ENCODE measurements at regions not wholly inside any gene's neighbourhood (a gene's known extent, or its start where the extent isn't known, plus 50 kb on each side); places are given as distances from the start of the nearest gene placed in this dataset.

DNA sequence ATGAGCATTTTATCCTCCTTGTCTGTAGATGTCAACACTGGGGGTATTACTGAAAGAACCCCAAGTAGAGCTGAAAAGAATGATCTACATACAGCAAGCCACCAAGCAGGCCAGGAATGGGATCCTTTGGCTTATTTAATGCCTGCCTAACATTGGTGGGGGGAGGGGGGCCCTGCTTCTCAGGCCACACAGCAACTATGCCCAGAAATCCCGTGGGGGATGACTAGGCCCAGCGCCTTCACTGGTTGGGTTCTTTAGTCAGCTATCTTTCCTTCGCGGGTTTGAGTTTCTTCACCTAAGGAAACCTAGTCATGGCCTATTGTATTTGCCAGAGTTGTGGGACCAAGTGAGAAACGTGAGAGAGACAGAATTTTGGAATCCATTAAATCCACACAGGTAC, 80.5 kb downstream of the CCNA1 start:
- Mint-ChIP-seq H3K4me1 (ENCODE audit: low read depth, unreplicated experiment) (no peaks in the 10 kb centered on the region), H3K27me3 (ENCODE audit: insufficient read depth, unreplicated experiment) (peaks cover 6% of the 10 kb centered on the region), H3K4me3 (ENCODE audit: unreplicated experiment) (no peak overlapping the region), H3K9me3 (ENCODE audit: unreplicated experiment) (no peaks in the 10 kb centered on the region), H3K27ac (ENCODE audit: unreplicated experiment) (no peak overlapping the region), H3K36me3 (ENCODE audit: insufficient read depth, unreplicated experiment) (no peaks in the 10 kb centered on the region)
- intact Hi-C loops (cut with micrococcal nuclease; ENCODE audit: unreplicated experiment) = no loop called here
- no peak for DNase-seq
- ChIA-PET POLR2A (no interaction called here), CTCF (interaction anchor here (0.8 kb wide), 1 partner anchor 14 kb away, joined by 3 read pairs; no protein-coding TSS in a partner anchor)
- TF ChIP-seq CTCF (IDR thresholded peaks at IDR 0.05; ENCODE audit: insufficient read depth in 1 of 2, low read depth in 1 of 2, low read length in 1 of 2, severe bottlenecking in 1 of 2, unreplicated experiment in 1 of 2) = no peak
- H3K4me1 ChIP-seq = no peaks in the 10 kb centered on the region
- no peaks in the 10 kb centered on the region for H3K9me3 ChIP-seq
- H3K4me3 ChIP-seq (ENCODE audit: low read depth, low read length) = no peak overlapping the region
- BruUV-seq (replicated peaks) = no TSS peak
- no peaks in the 10 kb centered on the region for H3K36me3 ChIP-seq (ENCODE audit: control insufficient read depth, insufficient read depth, low read length)
- no peaks in the 10 kb centered on the region for H3K27me3 ChIP-seq (replicated peaks; ENCODE audit: control insufficient read depth, insufficient read depth, low read length)

DNA sequence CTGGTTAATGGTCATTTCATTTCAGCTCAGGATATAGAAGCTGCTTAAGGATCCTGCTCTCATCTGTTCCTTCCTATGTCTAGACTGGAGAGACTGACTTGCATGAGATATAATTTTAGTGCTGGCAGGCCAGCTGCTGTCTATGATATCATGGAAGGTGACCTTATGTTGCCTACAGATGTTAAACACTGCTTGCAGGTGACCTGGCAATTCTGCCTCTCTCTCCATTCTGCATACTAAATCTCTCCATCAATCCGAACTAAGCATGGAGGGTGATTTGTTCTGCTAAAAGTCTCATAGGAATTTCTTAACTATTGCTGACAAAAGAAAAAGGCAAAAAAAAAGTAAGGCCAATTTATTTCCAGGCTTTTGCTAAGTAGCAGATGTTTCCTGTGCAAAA, 81.0 kb downstream of the CCNA1 start:
- Histone ChIP-seq H3K36me3 (ENCODE audit: control insufficient read depth, insufficient read depth, low read length) (no peaks in the 10 kb centered on the region), H3K4me1 (no peaks in the 10 kb centered on the region), H3K9me3 (no peaks in the 10 kb centered on the region), H3K27me3 (replicated peaks; ENCODE audit: control insufficient read depth, insufficient read depth, low read length) (no peaks in the 10 kb centered on the region), H3K4me3 (ENCODE audit: low read depth, low read length) (no peak overlapping the region)
- H3K4me1 Mint-ChIP-seq (ENCODE audit: low read depth, unreplicated experiment) = no peaks in the 10 kb centered on the region
- peaks cover 6% of the 10 kb centered on the region for H3K27me3 Mint-ChIP-seq (ENCODE audit: insufficient read depth, unreplicated experiment)
- no peaks in the 10 kb centered on the region for H3K36me3 Mint-ChIP-seq (ENCODE audit: insufficient read depth, unreplicated experiment)
- no peak for DNase-seq
- no TSS peak for BruUV-seq (replicated peaks)
- CTCF ChIA-PET = interaction anchor here (0.8 kb wide), 1 partner anchor 13 kb away, joined by 3 read pairs; no protein-coding TSS in a partner anchor
- no peak overlapping the region for H3K4me3 Mint-ChIP-seq (ENCODE audit: unreplicated experiment)
- intact Hi-C loops (cut with micrococcal nuclease; ENCODE audit: unreplicated experiment) = no loop called here
- no peak overlapping the region for H3K27ac Mint-ChIP-seq (ENCODE audit: unreplicated experiment)
- no peak for TF ChIP-seq CTCF (IDR thresholded peaks at IDR 0.05; ENCODE audit: insufficient read depth in 1 of 2, low read depth in 1 of 2, low read length in 1 of 2, severe bottlenecking in 1 of 2, unreplicated experiment in 1 of 2)
- POLR2A ChIA-PET = no interaction called here
- no peaks in the 10 kb centered on the region for H3K9me3 Mint-ChIP-seq (ENCODE audit: unreplicated experiment)

- Mint-ChIP-seq H3K27ac (ENCODE audit: unreplicated experiment) (no peak overlapping the region), H3K4me1 (ENCODE audit: low read depth, unreplicated experiment) (no peaks in the 10 kb centered on the region), H3K9me3 (ENCODE audit: unreplicated experiment) (no peaks in the 10 kb centered on the region), H3K36me3 (ENCODE audit: insufficient read depth, unreplicated experiment) (no peaks in the 10 kb centered on the region), H3K4me3 (ENCODE audit: unreplicated experiment) (no peak overlapping the region), H3K27me3 (ENCODE audit: insufficient read depth, unreplicated experiment) (peaks cover 6% of the 10 kb centered on the region)
- no peaks in the 10 kb centered on the region for H3K4me1 ChIP-seq
- no peak for DNase-seq
- ChIA-PET CTCF (no interaction called here), POLR2A (no interaction called here)
- H3K9me3 ChIP-seq = no peaks in the 10 kb centered on the region
- intact Hi-C loops (cut with micrococcal nuclease; ENCODE audit: unreplicated experiment) = no loop called here
- no peaks in the 10 kb centered on the region for H3K36me3 ChIP-seq (ENCODE audit: control insufficient read depth, insufficient read depth, low read length)
- no peak overlapping the region for H3K4me3 ChIP-seq (ENCODE audit: low read depth, low read length)
- BruUV-seq (replicated peaks) = no TSS peak
- no peaks in the 10 kb centered on the region for H3K27me3 ChIP-seq (replicated peaks; ENCODE audit: control insufficient read depth, insufficient read depth, low read length)
- no peak for TF ChIP-seq CTCF (IDR thresholded peaks at IDR 0.05; ENCODE audit: insufficient read depth in 1 of 2, low read depth in 1 of 2, low read length in 1 of 2, severe bottlenecking in 1 of 2, unreplicated experiment in 1 of 2)
Observed at GRCh38 chr13:36515466-36515865, 83.2 kb downstream of the CCNA1 start.
